SK-N-SH (cell line): ENCODE measurements at regions not wholly inside any gene's neighbourhood (a gene's known extent, or its start where the extent isn't known, plus 50 kb on each side); places are given as distances from the start of the nearest gene placed in this dataset.

ENCODE experiments used
- CTCF ChIA-PET: fragments of 300-600, 350-600 bp; formaldehyde crosslinking; extraction: SDS; loops from one replicate; lab custom pipeline; 2021; lab: Yijun Ruan, JAX
- POLR2A ChIA-PET: fragments of 350-600 bp; sonication (Branson Sonifier 250); formaldehyde crosslinking; extraction: SDS; loops from one replicate; lab custom pipeline; 2020; ENCODE audit warnings: antibody characterized with exemption, inconsistent platforms; lab: Yijun Ruan, JAX
- DNase-seq: peaks from one replicate; pipeline ENCODE4 v3.0.0; 2012
- H2AFZ ChIP-seq: fragments of 200-600 bp; sonication (generic); 2 replicates; pipeline ENCODE4 v1.8.1; 2016; ENCODE audit warnings: antibody characterized with exemption, mild to moderate bottlenecking, low read depth
- H3F3A ChIP-seq: fragments of 200-600 bp; sonication (generic); replicated peaks from 2 replicates; pipeline ENCODE3; 2016; ENCODE audit warnings: antibody characterized with exemption, mild to moderate bottlenecking; ENCODE audit not compliant: insufficient read depth
- H3K27ac ChIP-seq, 2 experiments: fragments of 200-500 bp in 1 of 2; fragments of 200-600 bp in 1 of 2; sonication (Bioruptor generic) in 1 of 2; sonication (generic), shearing (Covaris generic) in 1 of 2; 2 replicates each; pipeline versions ENCODE4 v1.5.1 to v1.6.1; 2014 to 2016; ENCODE audit warnings: low read depth in 2 of 2, inconsistent platforms in 1 of 2, low read length in 1 of 2, mild to moderate bottlenecking in 1 of 2, mixed read lengths in 1 of 2
- H3K27me3 ChIP-seq: fragments of 200-600 bp; sonication (generic), shearing (Covaris generic); 2 replicates; pipeline ENCODE4 v1.6.1; 2016; ENCODE audit warnings: mixed run types; ENCODE audit not compliant: insufficient read depth
- H3K36me3 ChIP-seq, 2 experiments: fragments of 200-500 bp in 1 of 2; fragments of 200-600 bp in 1 of 2; sonication (Bioruptor generic) in 1 of 2; sonication (generic) in 1 of 2; replicated peaks in 1 of 2; 2 replicates each; pipeline versions ENCODE3 to v1.5.1; 2014 to 2016; ENCODE audit warnings: low read length in 1 of 2, mild to moderate bottlenecking in 1 of 2; ENCODE audit not compliant: insufficient read depth in 2 of 2, control insufficient read depth in 1 of 2
- H3K4me1 ChIP-seq, 2 experiments: fragments of 200-500 bp in 1 of 2; fragments of 200-600 bp in 1 of 2; sonication (Bioruptor generic) in 1 of 2; sonication (generic), shearing (Covaris generic) in 1 of 2; 2 replicates each; pipeline versions ENCODE4 v1.5.1 to v1.6.1; 2014 to 2016; ENCODE audit warnings: low read depth in 1 of 2, low read length in 1 of 2, mixed run types in 1 of 2; ENCODE audit not compliant: insufficient read depth in 2 of 2, control insufficient read depth in 1 of 2
- H3K4me2 ChIP-seq: fragments of 200-600 bp; sonication (generic), shearing (Covaris generic); 2 replicates; pipeline ENCODE4 v1.6.1; 2017; ENCODE audit warnings: mixed run types
- H3K4me3 ChIP-seq, 2 experiments: fragments of 200-500 bp in 1 of 2; fragments of 200-600 bp in 1 of 2; sonication (Bioruptor generic) in 1 of 2; sonication (generic), shearing (Covaris generic) in 1 of 2; 2 replicates each; pipeline versions ENCODE4 v1.5.1 to v1.8.1; 2014 to 2016; ENCODE audit warnings: low read depth in 2 of 2, inconsistent platforms in 1 of 2, low read length in 1 of 2, mild to moderate bottlenecking in 1 of 2, mixed read lengths in 1 of 2, moderate library complexity in 1 of 2
- H3K79me2 ChIP-seq: fragments of 200-600 bp; sonication (generic); 2 replicates; pipeline ENCODE4 v1.8.1; 2017; ENCODE audit warnings: mild to moderate bottlenecking; ENCODE audit not compliant: insufficient read depth
- H3K9ac ChIP-seq: fragments of 200-600 bp; sonication (generic); 2 replicates; pipeline ENCODE4 v1.6.1; 2017; ENCODE audit warnings: mixed run types
- H3K9me2 ChIP-seq: fragments of 200-600 bp; sonication (generic); 2 replicates; pipeline ENCODE4 v1.6.1; 2017; ENCODE audit warnings: mixed run types
- H3K9me3 ChIP-seq: fragments of 200-600 bp; sonication (generic); 2 replicates; pipeline ENCODE4 v1.6.1; 2017; ENCODE audit warnings: mixed run types, mild to moderate bottlenecking, moderate library complexity
- H4K20me1 ChIP-seq: fragments of 200-600 bp; sonication (generic); 2 replicates; pipeline ENCODE4 v1.6.1; 2017; ENCODE audit warnings: mild to moderate bottlenecking, mixed run types; ENCODE audit not compliant: insufficient read depth
- ELF1 ChIP-seq: IDR thresholded peaks from 2 replicates; pipeline ENCODE4 v1.4.0; 2012
- EP300 ChIP-seq, 2 experiments: IDR thresholded peaks; 2 replicates each; pipeline versions ENCODE4 v1.4.0 to v1.6.1; 2012; ENCODE audit warnings: borderline replicate concordance in 1 of 2, low read depth in 1 of 2, low read length in 1 of 2
- FOSL2 ChIP-seq: IDR thresholded peaks from 2 replicates; pipeline ENCODE4 v1.4.0; 2012; ENCODE audit warnings: low read depth, mild to moderate bottlenecking, moderate library complexity, borderline replicate concordance
- MXI1 ChIP-seq: IDR thresholded peaks from 2 replicates; pipeline ENCODE4 v1.6.1; 2012; ENCODE audit warnings: mild to moderate bottlenecking, low read depth, low read length, improper control_type of control experiment
- NFIC ChIP-seq: IDR thresholded peaks from 2 replicates; pipeline ENCODE4 v1.4.0; 2012; ENCODE audit warnings: borderline replicate concordance
- NRF1 ChIP-seq: IDR thresholded peaks from 2 replicates; pipeline ENCODE4 v1.6.1; 2012; ENCODE audit warnings: low read depth, mild to moderate bottlenecking, low read length
- POLR2AphosphoS5 ChIP-seq: IDR thresholded peaks from 2 replicates; pipeline ENCODE4 v1.6.1; 2012; ENCODE audit warnings: low read depth, low read length
- RAD21 ChIP-seq: IDR thresholded peaks from 2 replicates; pipeline ENCODE4 v1.6.1; 2012; ENCODE audit warnings: mild to moderate bottlenecking, low read length
- REST ChIP-seq: IDR thresholded peaks from 2 replicates; pipeline ENCODE4 v1.6.1; 2012; ENCODE audit warnings: mild to moderate bottlenecking, low read depth, low read length, moderate library complexity
- RXRA ChIP-seq: IDR thresholded peaks from 2 replicates; pipeline ENCODE4 v1.4.0; 2012; ENCODE audit warnings: low read depth, mild to moderate bottlenecking, borderline replicate concordance
- SIN3A ChIP-seq: IDR thresholded peaks from 2 replicates; pipeline ENCODE4 v1.6.1; 2012; ENCODE audit warnings: low read depth, mild to moderate bottlenecking, low read length, moderate library complexity, borderline replicate concordance
- TAF1 ChIP-seq: IDR thresholded peaks from 2 replicates; pipeline ENCODE4 v1.6.1; 2012; ENCODE audit warnings: low read depth, mild to moderate bottlenecking, low read length, moderate library complexity, borderline replicate concordance
- YY1 ChIP-seq: IDR thresholded peaks from 2 replicates; pipeline ENCODE4 v1.4.0; 2012; ENCODE audit warnings: low read depth, mild to moderate bottlenecking
- ZBTB33 ChIP-seq: IDR thresholded peaks from 2 replicates; pipeline ENCODE4 v1.4.0; 2012; ENCODE audit warnings: low read depth, borderline replicate concordance
- WGBS: methylation state at CpG from one replicate; pipeline ENCODE4 v1.1.6; 2017; ENCODE audit warnings: low lambda C conversion rate; 5-methylcytosine and 5-hydroxymethylcytosine counted together
- TF ChIP-seq, protein P1 (sequence below): fragments of 200-600 bp; sonication (generic); IDR thresholded peaks from 2 replicates; pipeline ENCODE4 v1.6.1; 2017; ENCODE audit warnings: antibody characterized with exemption, mild to moderate bottlenecking, moderate library complexity

DNA sequence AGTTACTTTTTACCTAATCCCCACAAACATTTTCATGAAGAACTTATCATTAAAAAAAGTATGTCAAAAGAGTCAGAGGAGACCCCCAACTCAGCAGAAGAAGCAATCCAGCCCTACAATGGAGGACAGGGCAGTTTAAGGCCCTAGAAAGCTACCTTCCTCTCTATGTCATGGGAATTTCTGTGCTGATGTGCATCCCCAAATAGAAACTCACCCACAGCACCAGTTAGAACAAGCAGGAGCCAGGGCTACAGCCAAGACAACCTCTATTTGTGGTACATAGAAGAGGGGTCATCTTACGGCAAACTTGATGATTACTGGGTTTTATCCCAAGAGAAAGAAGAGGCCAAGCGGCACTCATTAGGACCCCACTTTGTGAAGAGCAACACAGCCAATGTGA lies 160.9 kb upstream of the CCDC150 start:
- Histone ChIP-seq H4K20me1 (no peaks in the 10 kb centered on the region), H3K4me1 (no peaks in the 10 kb centered on the region), H3K9ac (no peak overlapping the region), H3K4me2 (no peak overlapping the region), H3F3A (no peaks in the 10 kb centered on the region), H2AFZ (no peak overlapping the region), H3K9me2 (no peaks in the 10 kb centered on the region), H3K79me2 (no peaks in the 10 kb centered on the region), H3K9me3 (no peaks in the 10 kb centered on the region), H3K36me3 (no peaks in the 10 kb centered on the region), H3K27me3 (no peaks in the 10 kb centered on the region), H3K27ac (no peak overlapping the region), H3K4me3 (no peak overlapping the region)
- ChIA-PET POLR2A (no interaction called here), CTCF (no interaction called here)
- WGBS: 100% methylated on average over 2 of the region's 2 CpGs
- no peak for TF ChIP-seq SIN3A
- TF ChIP-seq, protein P1, sequence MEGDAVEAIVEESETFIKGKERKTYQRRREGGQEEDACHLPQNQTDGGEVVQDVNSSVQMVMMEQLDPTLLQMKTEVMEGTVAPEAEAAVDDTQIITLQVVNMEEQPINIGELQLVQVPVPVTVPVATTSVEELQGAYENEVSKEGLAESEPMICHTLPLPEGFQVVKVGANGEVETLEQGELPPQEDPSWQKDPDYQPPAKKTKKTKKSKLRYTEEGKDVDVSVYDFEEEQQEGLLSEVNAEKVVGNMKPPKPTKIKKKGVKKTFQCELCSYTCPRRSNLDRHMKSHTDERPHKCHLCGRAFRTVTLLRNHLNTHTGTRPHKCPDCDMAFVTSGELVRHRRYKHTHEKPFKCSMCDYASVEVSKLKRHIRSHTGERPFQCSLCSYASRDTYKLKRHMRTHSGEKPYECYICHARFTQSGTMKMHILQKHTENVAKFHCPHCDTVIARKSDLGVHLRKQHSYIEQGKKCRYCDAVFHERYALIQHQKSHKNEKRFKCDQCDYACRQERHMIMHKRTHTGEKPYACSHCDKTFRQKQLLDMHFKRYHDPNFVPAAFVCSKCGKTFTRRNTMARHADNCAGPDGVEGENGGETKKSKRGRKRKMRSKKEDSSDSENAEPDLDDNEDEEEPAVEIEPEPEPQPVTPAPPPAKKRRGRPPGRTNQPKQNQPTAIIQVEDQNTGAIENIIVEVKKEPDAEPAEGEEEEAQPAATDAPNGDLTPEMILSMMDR: no peak
- TF ChIP-seq NFIC: no peak
- TF ChIP-seq REST: no peak
- no peak for TF ChIP-seq MXI1
- TF ChIP-seq ELF1: no peak
- TF ChIP-seq FOSL2: no peak
- no peak for TF ChIP-seq TAF1
- TF ChIP-seq RXRA: no peak
- no peak for TF ChIP-seq POLR2AphosphoS5
- no peak for TF ChIP-seq RAD21
- no peak for TF ChIP-seq EP300 (IDR thresholded peaks at IDR 0.05; ENCODE audit: borderline replicate concordance in 1 of 2, low read depth in 1 of 2, low read length in 1 of 2)
- TF ChIP-seq YY1: no peak
- no peak for TF ChIP-seq NRF1
- TF ChIP-seq ZBTB33: no peak
- no peak for DNase-seq
